ENCODE measurements at regions not wholly inside any gene's neighbourhood (a gene's known extent, or its start where the extent isn't known, plus 50 kb on each side); places are given as distances from the start of the nearest gene placed in this dataset.

- dilution Hi-C loops (cut with HindIII; ENCODE audit: low sequenced_read_pairs, unreplicated experiment) (no loop called here), in situ Hi-C loops (cut with MboI; ENCODE audit: low sequenced_read_pairs) (loop anchor here (10.0 kb wide), 1 partner anchor 495 kb away; no protein-coding TSS in a partner anchor), intact Hi-C loops (cut with micrococcal nuclease) (no loop called here)
- Histone ChIP-seq H3K27ac (ENCODE audit: insufficient read depth, low read length) (no peak overlapping the region), H3K9ac (ENCODE audit: low read depth, low read length) (no peak overlapping the region), H2BK120ac (ENCODE audit: low read depth, low read length) (no peak overlapping the region), H3K23ac (ENCODE audit: low read depth, low read length) (no peak overlapping the region), H3K79me1 (ENCODE audit: low read depth in 1 of 2, low read length in 2 of 2) (no peaks in the 10 kb centered on the region), H3K18ac (ENCODE audit: low read depth, low read length) (no peak overlapping the region), H3K4me2 (ENCODE audit: low read depth, low read length) (peak overlapping the region; percentile 50; the same call in 1 of the 2 replicates), H2AFZ (replicated peaks; ENCODE audit: low read length, poor library complexity) (no peak overlapping the region), H3K4ac (ENCODE audit: low read depth, low read length) (no peak overlapping the region), H3K9me1 (ENCODE audit: insufficient read depth, low read length) (no peaks in the 10 kb centered on the region), H4K20me1 (ENCODE audit: insufficient read depth, low read length) (no peaks in the 10 kb centered on the region), H2BK15ac (ENCODE audit: low read depth, low read length) (no peak overlapping the region), H2AK9ac (replicated peaks; ENCODE audit: low read depth, low read length, poor library complexity) (no peak overlapping the region), H3K27me3 (ENCODE audit: control insufficient read depth, insufficient read depth, low read length) (no peaks in the 10 kb centered on the region; the same call in 1 of the 2 replicates), H3K9me3 (ENCODE audit: control insufficient read depth, insufficient read depth, low read length) (no peaks in the 10 kb centered on the region), H4K91ac (ENCODE audit: insufficient read depth, low read depth, low read length) (no peak overlapping the region), H3K56ac (ENCODE audit: extremely low read depth, insufficient read depth, low read length) (no peak overlapping the region), H3K4me1 (ENCODE audit: control insufficient read depth, insufficient read depth, low read length) (0 out of 2 replicates have a peak, but pooled peaks cover 1% of the 10 kb centered on the region), H2AK5ac (ENCODE audit: low read depth, low read length) (no peak overlapping the region), H3K14ac (replicated peaks; ENCODE audit: low read depth, low read length) (no peak overlapping the region), H2BK20ac (ENCODE audit: low read depth, low read length) (no peak overlapping the region), H4K5ac (ENCODE audit: low read depth, low read length) (no peak overlapping the region), H3K36me3 (ENCODE audit: control insufficient read depth, insufficient read depth, low read length) (no peaks in the 10 kb centered on the region), H4K8ac (ENCODE audit: low read depth in 2 of 2, low read length in 2 of 2) (no peak overlapping the region), H3K4me3 (ENCODE audit: insufficient read depth, low read depth, low read length) (no peak overlapping the region), H2BK5ac (ENCODE audit: low read depth, low read length, poor library complexity, severe bottlenecking) (no peak overlapping the region)
- ChIA-PET CTCF (interaction anchor here (0.6 kb wide), 1 partner anchor 9 kb away, joined by 3 read pairs; no protein-coding TSS in a partner anchor), POLR2A (ENCODE audit: unreplicated experiment) (no interaction called here)
- BruUV-seq (replicated peaks) = no TSS peak
- TF ChIP-seq CEBPB (IDR thresholded peaks at IDR 0.05; ENCODE audit: low read depth, low read length) (no peak), RCOR1 (IDR thresholded peaks at IDR 0.05; ENCODE audit: insufficient replicate concordance, low read length) (no peak), BHLHE40 (IDR thresholded peaks at IDR 0.05; ENCODE audit: low read depth, low read length) (no peak), RFX5 (IDR thresholded peaks at IDR 0.05; ENCODE audit: low read depth, low read length) (no peak), CHD1 (IDR thresholded peaks at IDR 0.05; ENCODE audit: low read depth, low read length) (no peak), MAZ (IDR thresholded peaks at IDR 0.05; ENCODE audit: borderline replicate concordance, low read depth, low read length) (no peak), FOS (IDR thresholded peaks at IDR 0.05; ENCODE audit: low read depth, low read length) (no peak), MAFK (IDR thresholded peaks at IDR 0.05; ENCODE audit: low read depth, low read length) (no peak), MXI1 (IDR thresholded peaks at IDR 0.05; ENCODE audit: borderline replicate concordance, low read depth, low read length) (no peak)
- TF ChIP-seq, protein P1, sequence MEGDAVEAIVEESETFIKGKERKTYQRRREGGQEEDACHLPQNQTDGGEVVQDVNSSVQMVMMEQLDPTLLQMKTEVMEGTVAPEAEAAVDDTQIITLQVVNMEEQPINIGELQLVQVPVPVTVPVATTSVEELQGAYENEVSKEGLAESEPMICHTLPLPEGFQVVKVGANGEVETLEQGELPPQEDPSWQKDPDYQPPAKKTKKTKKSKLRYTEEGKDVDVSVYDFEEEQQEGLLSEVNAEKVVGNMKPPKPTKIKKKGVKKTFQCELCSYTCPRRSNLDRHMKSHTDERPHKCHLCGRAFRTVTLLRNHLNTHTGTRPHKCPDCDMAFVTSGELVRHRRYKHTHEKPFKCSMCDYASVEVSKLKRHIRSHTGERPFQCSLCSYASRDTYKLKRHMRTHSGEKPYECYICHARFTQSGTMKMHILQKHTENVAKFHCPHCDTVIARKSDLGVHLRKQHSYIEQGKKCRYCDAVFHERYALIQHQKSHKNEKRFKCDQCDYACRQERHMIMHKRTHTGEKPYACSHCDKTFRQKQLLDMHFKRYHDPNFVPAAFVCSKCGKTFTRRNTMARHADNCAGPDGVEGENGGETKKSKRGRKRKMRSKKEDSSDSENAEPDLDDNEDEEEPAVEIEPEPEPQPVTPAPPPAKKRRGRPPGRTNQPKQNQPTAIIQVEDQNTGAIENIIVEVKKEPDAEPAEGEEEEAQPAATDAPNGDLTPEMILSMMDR (conservative IDR thresholded peaks at IDR 0.05; ENCODE audit: low read depth, low read length) = no peak
- TF ChIP-seq, protein P2, sequence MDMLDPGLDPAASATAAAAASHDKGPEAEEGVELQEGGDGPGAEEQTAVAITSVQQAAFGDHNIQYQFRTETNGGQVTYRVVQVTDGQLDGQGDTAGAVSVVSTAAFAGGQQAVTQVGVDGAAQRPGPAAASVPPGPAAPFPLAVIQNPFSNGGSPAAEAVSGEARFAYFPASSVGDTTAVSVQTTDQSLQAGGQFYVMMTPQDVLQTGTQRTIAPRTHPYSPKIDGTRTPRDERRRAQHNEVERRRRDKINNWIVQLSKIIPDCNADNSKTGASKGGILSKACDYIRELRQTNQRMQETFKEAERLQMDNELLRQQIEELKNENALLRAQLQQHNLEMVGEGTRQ (IDR thresholded peaks at IDR 0.05; ENCODE audit: low read depth, low read length) = no peak
- TF ChIP-seq, protein P3, sequence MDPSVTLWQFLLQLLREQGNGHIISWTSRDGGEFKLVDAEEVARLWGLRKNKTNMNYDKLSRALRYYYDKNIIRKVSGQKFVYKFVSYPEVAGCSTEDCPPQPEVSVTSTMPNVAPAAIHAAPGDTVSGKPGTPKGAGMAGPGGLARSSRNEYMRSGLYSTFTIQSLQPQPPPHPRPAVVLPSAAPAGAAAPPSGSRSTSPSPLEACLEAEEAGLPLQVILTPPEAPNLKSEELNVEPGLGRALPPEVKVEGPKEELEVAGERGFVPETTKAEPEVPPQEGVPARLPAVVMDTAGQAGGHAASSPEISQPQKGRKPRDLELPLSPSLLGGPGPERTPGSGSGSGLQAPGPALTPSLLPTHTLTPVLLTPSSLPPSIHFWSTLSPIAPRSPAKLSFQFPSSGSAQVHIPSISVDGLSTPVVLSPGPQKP (IDR thresholded peaks at IDR 0.05; ENCODE audit: borderline replicate concordance, low read depth, low read length) = no peak
- ATAC-seq (ENCODE audit: low read depth) (peak; percentile 65), DNase-seq (peak; percentile 54)
- no CpG with 5 or more reads among the region's 3 CpGs for WGBS, 2 experiments (ENCODE audit: extremely low coverage in 2 of 2, insufficient read length in 1 of 2)
Observed at GRCh38 chr10:58919927-58920654, 256.4 kb upstream of the PHYHIPL start.
